Dermis microvascular lymphatic vessel endothelial cell (primary cell): ENCODE measurements at regions not wholly inside any gene's neighbourhood (a gene's known extent, or its start where the extent isn't known, plus 50 kb on each side); places are given as distances from the start of the nearest gene placed in this dataset.

Source experiments
- DNase-seq, 2 donors: peaks; one replicate each; pipeline versions ENCODE4 v3.0.0 to v3.0.0-alpha.2; 2010; ENCODE audit warnings: low read depth in 2 of 2

GRCh38 chr2:59993726-59994125, 559.7 kb downstream of the BCL11A start:
- no peak for DNase-seq

GRCh38 chr2:59988341-59988740, 565.1 kb downstream of the BCL11A start:
- DNase-seq = no peak

GRCh38 chr2:59986511-59986910, 566.9 kb downstream of the BCL11A start:
- DNase-seq = no peak

- DNase-seq = no peak
These were observed 567.5 kb downstream of the BCL11A start for GRCh38 chr2:59985923-59986322.

GRCh38 chr2:59974051-59974766, 579.2 kb downstream of the BCL11A start:
- DNase-seq = no peak

- no peak for DNase-seq
These were observed 584.3 kb downstream of the BCL11A start for GRCh38 chr2:59969161-59969560.

GRCh38 chr2:59968441-59968840, 585.0 kb downstream of the BCL11A start:
- DNase-seq = no peak

GRCh38 chr2:59967691-59968090, 585.8 kb downstream of the BCL11A start:
- DNase-seq = no peak

- no peak for DNase-seq
These were observed 590.3 kb downstream of the BCL11A start for GRCh38 chr2:59963157-59963556.

- DNase-seq = no peak
These were observed 591.7 kb downstream of the BCL11A start for GRCh38 chr2:59961746-59962145.

GRCh38 chr2:59959944-59960343, 593.5 kb downstream of the BCL11A start:
- no peak for DNase-seq

GRCh38 chr2:59957504-59957903, 596.0 kb downstream of the BCL11A start:
- no peak for DNase-seq

- no peak for DNase-seq
These were observed 596.5 kb downstream of the BCL11A start for GRCh38 chr2:59956981-59957380.

GRCh38 chr2:59947917-59948541, 605.4 kb downstream of the BCL11A start:
- no peak for DNase-seq

GRCh38 chr2:59947209-59947608, 606.2 kb downstream of the BCL11A start:
- no peak for DNase-seq

- no peak for DNase-seq
These were observed 614.2 kb downstream of the BCL11A start for GRCh38 chr2:59939236-59939635.

GRCh38 chr2:59938181-59938580, 615.3 kb downstream of the BCL11A start:
- no peak for DNase-seq

- no peak for DNase-seq
These were observed 617.4 kb downstream of the BCL11A start for GRCh38 chr2:59936048-59936447.

GRCh38 chr2:59935005-59935404, 618.4 kb downstream of the BCL11A start:
- DNase-seq = no peak

GRCh38 chr2:59933948-59934347, 619.5 kb downstream of the BCL11A start:
- no peak for DNase-seq

- no peak for DNase-seq
These were observed 621.1 kb downstream of the BCL11A start for GRCh38 chr2:59932341-59932740.

GRCh38 chr2:59930430-59930829, 623.0 kb downstream of the BCL11A start:
- DNase-seq = no peak

- no peak for DNase-seq
These were observed 626.7 kb downstream of the BCL11A start for GRCh38 chr2:59926731-59927130.
